ENCODE measurements at regions not wholly inside any gene's neighbourhood (a gene's known extent, or its start where the extent isn't known, plus 50 kb on each side); places are given as distances from the start of the nearest gene placed in this dataset.
"Not testable (repeated sequence)": the region's sequence is repeated elsewhere in the genome, so short reads cannot be mapped to it uniquely, and the experiment has no call there.

DNA sequence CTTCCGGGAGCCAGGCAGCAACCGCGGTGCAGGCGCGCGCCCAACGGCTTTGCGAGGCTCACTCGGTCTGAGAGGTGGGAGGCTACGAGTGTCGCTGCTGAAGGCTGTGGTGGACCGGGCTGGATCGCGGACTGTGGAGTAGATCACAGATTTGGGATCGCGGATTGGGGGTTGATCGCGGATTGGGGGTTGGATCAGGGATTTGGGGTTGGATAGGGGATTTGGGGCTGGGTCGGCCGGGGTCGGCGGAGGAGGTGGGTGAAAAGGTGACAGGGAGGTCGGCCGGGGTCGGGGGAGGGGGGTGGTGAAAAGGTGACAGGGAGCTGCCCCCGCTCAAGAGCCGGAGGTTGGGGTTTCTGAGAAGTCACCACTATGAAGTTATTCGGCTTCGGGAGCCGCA, 1433.6 kb upstream of the TPTE start:
- DNase-seq (ENCODE audit: unreplicated experiment); H3K9me3 Mint-ChIP-seq (ENCODE audit: unreplicated experiment); H3K4me1 Mint-ChIP-seq (ENCODE audit: insufficient read depth, unreplicated experiment); intact Hi-C loops (cut with micrococcal nuclease); H3K36me3 Mint-ChIP-seq (ENCODE audit: insufficient read depth, unreplicated experiment); H3K27ac Mint-ChIP-seq (ENCODE audit: low read depth, unreplicated experiment); POLR2A ChIA-PET; H3K27me3 Mint-ChIP-seq (ENCODE audit: insufficient read depth, unreplicated experiment); BruUV-seq (replicated peaks); H3K4me3 Mint-ChIP-seq (ENCODE audit: unreplicated experiment); CTCF ChIA-PET: not testable (repeated sequence)

DNA sequence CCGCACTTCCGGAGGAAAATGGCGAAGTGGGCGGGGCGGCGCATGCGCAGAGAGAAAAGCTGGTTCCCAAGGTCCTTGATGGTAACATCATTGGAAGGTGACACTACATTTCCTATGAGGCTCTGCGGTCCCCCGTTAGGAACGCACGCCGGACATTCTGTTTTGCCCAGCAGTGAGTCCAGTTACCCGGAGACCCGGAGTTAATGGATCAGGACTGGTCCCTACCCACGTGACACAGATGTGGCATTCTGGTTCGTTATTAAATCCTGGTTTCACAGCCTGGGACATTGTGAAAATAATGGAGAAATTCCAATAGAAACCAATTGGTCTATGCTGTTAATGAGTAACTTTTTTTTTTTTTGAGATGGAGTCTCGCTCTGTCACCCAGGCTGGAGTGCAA, 1391.6 kb upstream of the TPTE start:
- intact Hi-C loops (cut with micrococcal nuclease); DNase-seq (ENCODE audit: unreplicated experiment); POLR2A ChIA-PET; H3K9me3 Mint-ChIP-seq (ENCODE audit: unreplicated experiment); CTCF ChIA-PET; H3K27me3 Mint-ChIP-seq (ENCODE audit: insufficient read depth, unreplicated experiment); H3K4me3 Mint-ChIP-seq (ENCODE audit: unreplicated experiment); H3K4me1 Mint-ChIP-seq (ENCODE audit: insufficient read depth, unreplicated experiment); BruUV-seq (replicated peaks); H3K27ac Mint-ChIP-seq (ENCODE audit: low read depth, unreplicated experiment); H3K36me3 Mint-ChIP-seq (ENCODE audit: insufficient read depth, unreplicated experiment): not testable (repeated sequence)

GRCh38 chr21:9130817-9131216, 1390.6 kb upstream of the TPTE start:
- H3K27me3 Mint-ChIP-seq (ENCODE audit: insufficient read depth, unreplicated experiment); CTCF ChIA-PET; BruUV-seq (replicated peaks); H3K27ac Mint-ChIP-seq (ENCODE audit: low read depth, unreplicated experiment); H3K4me3 Mint-ChIP-seq (ENCODE audit: unreplicated experiment); H3K4me1 Mint-ChIP-seq (ENCODE audit: insufficient read depth, unreplicated experiment); DNase-seq (ENCODE audit: unreplicated experiment); POLR2A ChIA-PET; H3K36me3 Mint-ChIP-seq (ENCODE audit: insufficient read depth, unreplicated experiment); intact Hi-C loops (cut with micrococcal nuclease); H3K9me3 Mint-ChIP-seq (ENCODE audit: unreplicated experiment): not testable (repeated sequence)
